GM12878 (cell line): ENCODE measurements at regions not wholly inside any gene's neighbourhood (a gene's known extent, or its start where the extent isn't known, plus 50 kb on each side); places are given as distances from the start of the nearest gene placed in this dataset.

Experiments
- ATAC-seq: fragments of 200-7000 bp; cut with Tn5 transposase; 3 replicates; pipeline ENCODE4 v1.9.1; 2020; ENCODE audit warnings: mild to moderate bottlenecking, moderate library complexity
- BruUV-seq: library from RNA; stranded (reverse); fragments of 400-500 nt; replicated peaks from 2 replicates; lab custom pipeline; 2021; lab: Mats Ljungman, UMichigan
- CTCF ChIA-PET: fragments of 300-600 bp; sonication (Branson Sonifier 250); formaldehyde crosslinking; extraction: SDS; loops from one replicate; lab custom pipeline; 2021; ENCODE audit warnings: inconsistent platforms; lab: Yijun Ruan, JAX
- POLR2A ChIA-PET: fragments of 350-600 bp; formaldehyde crosslinking; extraction: SDS; loops from one replicate; lab custom pipeline; 2021; ENCODE audit warnings: inconsistent platforms; lab: Charles Lee
- RAD21 ChIA-PET: fragments of 300-600 bp; sonication (Branson Sonifier 250); formaldehyde crosslinking; loops from one replicate; lab custom pipeline; 2023; ENCODE audit warnings: antibody characterized with exemption; ENCODE audit not compliant: unreplicated experiment; lab: Charles Lee
- SMC1A ChIA-PET: fragments of 300-600 bp; sonication (Branson Sonifier 250); formaldehyde crosslinking; loops from one replicate; lab custom pipeline; 2023; ENCODE audit not compliant: unreplicated experiment, uncharacterized antibody; lab: Charles Lee
- DNase-seq: peaks from one replicate; pipeline ENCODE4 v3.0.0-alpha.2; 2011; ENCODE audit warnings: low read depth, low spot score
- FAIRE-seq: peaks from 3 replicates; lab custom pipeline; 2011; peaks lifted over from hg19 to GRCh38; lab: Jason Lieb, UNC
- H2AFZ ChIP-seq: 2 replicates; pipeline ENCODE4 v1.6.0; 2011; ENCODE audit warnings: low read depth, low read length, control low read depth; ENCODE audit not compliant: control insufficient read depth
- H3K27ac ChIP-seq: 2 replicates; pipeline ENCODE4 v1.5.1; 2011; ENCODE audit warnings: control low read depth; ENCODE audit not compliant: control insufficient read depth, insufficient read depth
- H3K27me3 ChIP-seq, 2 experiments: replicated peaks in 1 of 2; 2 replicates each; pipeline versions ENCODE4 v1.6.0 to v1.6.1; 2011; ENCODE audit warnings: low read length in 1 of 2; ENCODE audit not compliant: control insufficient read depth in 2 of 2, insufficient read depth in 2 of 2
- H3K36me3 ChIP-seq, 2 experiments: 2 replicates each; pipeline ENCODE4 v1.5.1; 2011; ENCODE audit warnings: low read length in 1 of 2; ENCODE audit not compliant: control insufficient read depth in 2 of 2, insufficient read depth in 2 of 2
- H3K4me1 ChIP-seq: 2 replicates; pipeline ENCODE4 v1.6.1; 2011; ENCODE audit warnings: mild to moderate bottlenecking, low read length, moderate library complexity, mixed read lengths; ENCODE audit not compliant: control insufficient read depth, insufficient read depth
- H3K4me2 ChIP-seq: 2 replicates; pipeline ENCODE4 v1.6.0; 2011; ENCODE audit warnings: control low read depth; ENCODE audit not compliant: control insufficient read depth, insufficient read depth
- H3K4me3 ChIP-seq: fragments of 200-600 bp; sonication (generic); 2 replicates; pipeline ENCODE4 v1.5.1; 2016
- H3K79me2 ChIP-seq: 2 replicates; pipeline ENCODE4 v1.6.0; 2011; ENCODE audit warnings: low read length; ENCODE audit not compliant: control insufficient read depth, insufficient read depth
- H3K9ac ChIP-seq: 2 replicates; pipeline ENCODE4 v1.8.0; 2011; ENCODE audit warnings: low read length, control low read depth, mixed read lengths; ENCODE audit not compliant: control insufficient read depth, insufficient read depth
- H3K9me3 ChIP-seq: replicated peaks from 3 replicates; pipeline ENCODE4 v1.5.1; 2011; ENCODE audit warnings: mild to moderate bottlenecking, low read length; ENCODE audit not compliant: control insufficient read depth, insufficient read depth
- H4K20me1 ChIP-seq: 2 replicates; pipeline ENCODE4 v1.6.0; 2011; ENCODE audit not compliant: control insufficient read depth, insufficient read depth
- CREM ChIP-seq: IDR thresholded peaks from 2 replicates; pipeline ENCODE4 v1.6.1; 2014; ENCODE audit warnings: antibody characterized with exemption, low read depth
- HDAC6 ChIP-seq: fragments of 200-600 bp; sonication (generic); IDR thresholded peaks from one replicate; pipeline ENCODE4 v1.8.0; 2017; ENCODE audit warnings: antibody characterized with exemption; ENCODE audit not compliant: unreplicated experiment
- IRF4 ChIP-seq: IDR thresholded peaks from 2 replicates; pipeline ENCODE4 v1.6.1; 2011; ENCODE audit warnings: low read depth, low read length
- KDM1A ChIP-seq: fragments of 200-600 bp; sonication (generic); IDR thresholded peaks from 2 replicates; pipeline ENCODE4 v1.6.1; 2016; ENCODE audit warnings: borderline replicate concordance
- SIX5 ChIP-seq: IDR thresholded peaks from 2 replicates; pipeline ENCODE4 v1.6.1; 2011; ENCODE audit warnings: mild to moderate bottlenecking, low read depth, low read length, moderate library complexity; ENCODE audit not compliant: severe bottlenecking
- SMAD1 ChIP-seq: fragments of 450-650 bp; IDR thresholded peaks from 2 replicates; pipeline ENCODE4 v1.6.1; 2018; ENCODE audit warnings: mild to moderate bottlenecking, low read depth; ENCODE audit not compliant: partially characterized antibody
- STAT1 ChIP-seq: fragments of 450-650 bp; conservative IDR thresholded peaks from 2 replicates; pipeline ENCODE4 v1.6.1; 2014; ENCODE audit warnings: antibody characterized with exemption, mild to moderate bottlenecking
- WGBS: methylation state at CpG from one replicate; pipeline ENCODE4 v1.1.6; 2016; ENCODE audit warnings: low lambda C conversion rate; ENCODE audit not compliant: insufficient replicate concordance, insufficient coverage; ENCODE audit errors: missing lambda C conversion rate; 5-methylcytosine and 5-hydroxymethylcytosine counted together
- in situ Hi-C: fragments of 300-500 bp; cut with MboI; formaldehyde crosslinking; loops from 9 replicates; pipeline ENCODE4 v1.14.3; 2018; ENCODE audit warnings: mixed read lengths
- intact Hi-C: fragments of 100-400 bp; cut with micrococcal nuclease; formaldehyde crosslinking; loops from one replicate; pipeline ENCODE4 v1.14.2; 2022; ENCODE audit not compliant: unreplicated experiment

DNA sequence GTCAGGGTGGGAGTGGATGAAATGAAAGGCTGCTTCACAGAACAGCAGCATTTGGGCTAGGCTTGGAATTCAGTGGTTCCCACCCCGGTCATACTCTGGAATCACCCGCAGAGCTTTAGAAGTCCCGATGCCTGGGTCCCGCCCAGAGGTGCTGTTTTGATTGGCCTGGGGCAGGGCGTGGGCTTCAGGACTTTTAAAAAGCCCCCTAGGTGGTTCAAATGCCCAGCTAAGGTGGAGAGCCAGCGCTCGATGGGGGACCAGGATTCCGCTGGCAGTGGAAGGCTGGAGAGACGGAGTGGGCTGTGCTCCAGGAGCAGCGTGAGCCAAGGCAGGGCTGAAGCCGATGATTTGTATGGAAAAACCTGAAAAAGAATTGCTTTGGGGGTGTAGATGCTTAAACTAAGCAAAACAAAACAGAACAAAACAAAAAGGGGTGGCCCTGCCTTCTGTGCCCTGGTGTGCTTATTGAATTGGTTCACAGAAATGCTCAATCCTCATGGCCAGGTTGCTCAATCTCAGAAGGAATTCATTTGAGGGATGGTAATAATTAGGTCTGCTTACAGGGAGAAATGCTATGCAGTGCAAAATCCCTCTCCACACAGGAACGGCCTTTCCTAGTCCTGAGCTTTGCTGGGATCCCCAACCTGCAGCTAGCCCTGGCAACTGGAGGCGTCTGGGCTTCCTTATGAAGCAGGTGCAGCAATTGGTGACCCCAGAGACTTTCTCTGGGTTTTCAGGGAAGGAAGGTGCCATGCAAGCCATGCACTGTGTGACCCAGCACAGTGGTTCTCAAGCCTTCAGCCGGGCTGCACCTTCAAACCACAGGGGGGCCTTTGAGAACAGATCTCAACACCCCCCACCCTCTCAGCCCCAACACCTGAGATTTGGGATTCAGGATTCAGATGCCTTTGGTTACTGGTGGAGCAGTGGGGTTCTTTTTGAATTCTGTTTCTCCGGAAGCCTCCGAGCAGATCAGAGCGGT is 174.0 kb upstream of the ZNF618 start:
- Histone ChIP-seq H3K79me2 (no peaks in the 10 kb centered on the region), H2AFZ (no peak overlapping the region), H3K9me3 (no peaks in the 10 kb centered on the region; the same call in 2 of the 3 replicates), H3K4me2 (no peak overlapping the region), H3K36me3 (no peaks in the 10 kb centered on the region), H4K20me1 (no peaks in the 10 kb centered on the region), H3K9ac (no peak overlapping the region), H3K4me3 (no peak overlapping the region), H3K27ac (no peak overlapping the region), H3K27me3 (no peaks in the 10 kb centered on the region; a peak in 1 of 4 replicates), H3K4me1 (no peaks in the 10 kb centered on the region)
- ChIA-PET POLR2A (no interaction called here), CTCF (no interaction called here), RAD21 (no interaction called here), SMC1A (no interaction called here)
- DNase-seq = no peak
- intact Hi-C loops = no loop called here
- ATAC-seq = no peak
- BruUV-seq = no TSS peak
- TF ChIP-seq SMAD1 = no peak
- no peak for TF ChIP-seq KDM1A
- no peak for TF ChIP-seq CREM
- no peak for TF ChIP-seq IRF4
- TF ChIP-seq SIX5 = no peak
- TF ChIP-seq STAT1 = no peak
- no peak for TF ChIP-seq HDAC6
- FAIRE-seq = no peak
- 30% methylated on average over 17 of the region's 17 CpGs for WGBS
- in situ Hi-C loops = no loop called here
